PC-3 (cell line): ENCODE measurements at regions not wholly inside any gene's neighbourhood (a gene's known extent, or its start where the extent isn't known, plus 50 kb on each side); places are given as distances from the start of the nearest gene placed in this dataset.

Experiments used
- ATAC-seq: fragments of 200-7000 bp; cut with Tn5 transposase; 2 replicates; pipeline ENCODE4 v1.9.1; 2020; ENCODE audit warnings: mild to moderate bottlenecking, moderate library complexity
- BruUV-seq: library from RNA; stranded (reverse); fragments of 400-500 nt; replicated peaks from 2 replicates; lab custom pipeline; 2021; lab: Mats Ljungman, UMichigan
- CTCF ChIA-PET: fragments of 300-600 bp; sonication (Branson Sonifier 250); formaldehyde crosslinking; loops from one replicate; lab custom pipeline; 2022; ENCODE audit warnings: antibody characterized with exemption; lab: Charles Lee
- POLR2A ChIA-PET: fragments of 300-600 bp; sonication (Branson Sonifier 250); formaldehyde crosslinking; loops from one replicate; lab custom pipeline; 2022; ENCODE audit warnings: antibody characterized with exemption; ENCODE audit not compliant: unreplicated experiment; lab: Charles Lee
- DNase-seq: peaks from one replicate; pipeline ENCODE4 v3.0.0-alpha.2; 2015
- H2AFZ ChIP-seq: fragments of 300-600 bp; sonication (generic); 2 replicates; pipeline ENCODE4 v1.6.0; 2016; ENCODE audit warnings: antibody characterized with exemption, low read length
- H3F3A ChIP-seq: fragments of 300-600 bp; sonication (generic); one replicate; pipeline ENCODE4 v1.6.0; 2017; ENCODE audit warnings: antibody characterized with exemption, low read length, control low read depth, mild to moderate bottlenecking; ENCODE audit not compliant: unreplicated experiment
- H3K27ac ChIP-seq: fragments of 300-600 bp; sonication (generic); 2 replicates; pipeline ENCODE4 v1.5.1; 2016; ENCODE audit warnings: mild to moderate bottlenecking, low read length
- H3K27me3 ChIP-seq: fragments of 300-600 bp; sonication (generic); 2 replicates; pipeline ENCODE4 v1.6.1; 2016; ENCODE audit warnings: low read length, mixed read lengths
- H3K36me3 ChIP-seq: fragments of 300-600 bp; sonication (generic); 2 replicates; pipeline ENCODE4 v1.6.1; 2016; ENCODE audit warnings: low read depth, mixed run types, low read length, mixed read lengths
- H3K4me1 ChIP-seq: fragments of 300-600 bp; sonication (generic); 2 replicates; pipeline ENCODE4 v1.5.1; 2016; ENCODE audit warnings: low read length; ENCODE audit not compliant: insufficient read depth
- H3K4me2 ChIP-seq: fragments of 300-600 bp; sonication (generic); 2 replicates; pipeline ENCODE4 v1.6.0; 2016; ENCODE audit warnings: low read length
- H3K4me3 ChIP-seq: fragments of 300-600 bp; sonication (generic); 2 replicates; pipeline ENCODE4 v1.5.1; 2016; ENCODE audit warnings: mild to moderate bottlenecking, low read length, mixed read lengths
- H3K79me2 ChIP-seq: fragments of 300-600 bp; sonication (generic); 2 replicates; pipeline ENCODE4 v1.6.1; 2017; ENCODE audit warnings: low read length, mixed read lengths
- H3K9ac ChIP-seq: fragments of 300-600 bp; sonication (generic); 2 replicates; pipeline ENCODE4 v1.6.0; 2016; ENCODE audit warnings: mild to moderate bottlenecking, low read length
- H3K9me2 ChIP-seq: fragments of 300-600 bp; sonication (generic); replicated peaks from 2 replicates; pipeline ENCODE4 v1.6.1; 2016; ENCODE audit warnings: mixed run types, low read length, mixed read lengths
- H3K9me3 ChIP-seq: fragments of 300-600 bp; sonication (generic); 2 replicates; pipeline ENCODE4 v1.6.1; 2016; ENCODE audit warnings: low read length, mixed read lengths
- H4K20me1 ChIP-seq: fragments of 300-600 bp; sonication (generic); 2 replicates; pipeline ENCODE4 v1.6.1; 2016; ENCODE audit warnings: low read length, mixed read lengths
- EZH2 ChIP-seq: fragments of 300-600 bp; sonication (generic); IDR thresholded peaks from one replicate; pipeline ENCODE4 v1.6.1; 2017; ENCODE audit warnings: antibody characterized with exemption, mild to moderate bottlenecking, low read length; ENCODE audit not compliant: unreplicated experiment
- EZH2phosphoT487 ChIP-seq: fragments of 300-600 bp; sonication (generic); IDR thresholded peaks from 2 replicates; pipeline ENCODE4 v1.6.1; 2018; ENCODE audit warnings: mild to moderate bottlenecking, antibody characterized with exemption, low read length, borderline replicate concordance
- intact Hi-C: fragments of 100-400 bp; cut with micrococcal nuclease; formaldehyde crosslinking; loops from 2 replicates; pipeline ENCODE4 v1.9.0; 2023
- TF ChIP-seq, protein P1 (sequence below): fragments of 300-600 bp; sonication (generic); conservative IDR thresholded peaks from 2 replicates; pipeline ENCODE4 v1.5.1; 2017; ENCODE audit warnings: antibody characterized with exemption, low read depth, mild to moderate bottlenecking, low read length

DNA sequence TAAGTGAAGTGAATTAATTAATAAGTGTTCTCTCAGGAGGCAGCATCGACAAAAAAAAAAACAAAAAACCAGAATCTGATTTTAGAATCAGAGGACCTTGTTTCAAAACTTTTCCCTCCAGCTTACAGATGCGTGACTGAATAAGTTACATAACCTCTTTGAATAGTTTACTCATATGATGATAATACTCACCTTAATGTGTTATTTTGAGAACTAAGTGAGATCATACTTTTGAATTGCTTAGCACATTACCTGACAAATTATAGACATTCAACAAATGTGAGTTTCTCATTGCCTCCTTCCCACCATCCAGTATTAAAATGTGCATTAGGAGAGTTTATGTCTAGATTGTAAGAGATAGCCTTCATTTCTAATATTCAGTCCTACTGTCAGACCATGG, 94.0 kb downstream of the SOX2 start:
- no peak overlapping the region for H3K4me3 ChIP-seq
- no peak for ATAC-seq
- H3K4me1 ChIP-seq, result no peaks in the 10 kb centered on the region
- H4K20me1 ChIP-seq, result no peaks in the 10 kb centered on the region
- H3F3A ChIP-seq, result no peaks in the 10 kb centered on the region
- no peak for DNase-seq
- H3K9me3 ChIP-seq, result no peaks in the 10 kb centered on the region
- peaks cover 8% of the 10 kb centered on the region; the same call in 1 of the 2 replicates for H3K27me3 ChIP-seq
- H3K9ac ChIP-seq, result no peak overlapping the region
- intact Hi-C loops, result no loop called here
- TF ChIP-seq, protein P1, sequence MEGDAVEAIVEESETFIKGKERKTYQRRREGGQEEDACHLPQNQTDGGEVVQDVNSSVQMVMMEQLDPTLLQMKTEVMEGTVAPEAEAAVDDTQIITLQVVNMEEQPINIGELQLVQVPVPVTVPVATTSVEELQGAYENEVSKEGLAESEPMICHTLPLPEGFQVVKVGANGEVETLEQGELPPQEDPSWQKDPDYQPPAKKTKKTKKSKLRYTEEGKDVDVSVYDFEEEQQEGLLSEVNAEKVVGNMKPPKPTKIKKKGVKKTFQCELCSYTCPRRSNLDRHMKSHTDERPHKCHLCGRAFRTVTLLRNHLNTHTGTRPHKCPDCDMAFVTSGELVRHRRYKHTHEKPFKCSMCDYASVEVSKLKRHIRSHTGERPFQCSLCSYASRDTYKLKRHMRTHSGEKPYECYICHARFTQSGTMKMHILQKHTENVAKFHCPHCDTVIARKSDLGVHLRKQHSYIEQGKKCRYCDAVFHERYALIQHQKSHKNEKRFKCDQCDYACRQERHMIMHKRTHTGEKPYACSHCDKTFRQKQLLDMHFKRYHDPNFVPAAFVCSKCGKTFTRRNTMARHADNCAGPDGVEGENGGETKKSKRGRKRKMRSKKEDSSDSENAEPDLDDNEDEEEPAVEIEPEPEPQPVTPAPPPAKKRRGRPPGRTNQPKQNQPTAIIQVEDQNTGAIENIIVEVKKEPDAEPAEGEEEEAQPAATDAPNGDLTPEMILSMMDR, result no peak
- TF ChIP-seq EZH2 (no peak), EZH2phosphoT487 (no peak)
- no peak overlapping the region for H3K4me2 ChIP-seq
- H3K36me3 ChIP-seq, result no peaks in the 10 kb centered on the region
- H3K27ac ChIP-seq, result no peak overlapping the region
- POLR2A ChIA-PET, result no interaction called here
- no TSS peak for BruUV-seq
- H3K79me2 ChIP-seq, result no peaks in the 10 kb centered on the region
- no peaks in the 10 kb centered on the region for H3K9me2 ChIP-seq
- CTCF ChIA-PET, result no interaction called here
- no peak overlapping the region for H2AFZ ChIP-seq

DNA sequence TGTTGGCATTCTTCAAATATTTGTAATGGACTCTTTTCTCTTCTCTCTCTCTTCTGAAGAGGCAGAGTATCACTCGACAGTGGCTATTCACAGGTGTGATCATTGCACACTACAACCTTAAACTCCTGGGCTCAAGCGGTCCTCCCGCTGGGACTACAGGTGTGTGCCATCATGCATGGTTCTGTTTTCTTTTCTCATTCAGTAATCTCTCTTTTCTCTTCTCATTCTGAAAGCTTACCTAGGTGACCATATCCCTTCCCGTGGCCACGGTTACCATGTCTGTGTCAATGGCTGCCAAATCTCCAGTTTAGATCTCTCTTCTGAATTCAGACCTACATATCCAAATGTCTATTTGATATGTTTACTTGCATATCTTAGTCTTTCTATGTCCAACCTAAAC, 96.3 kb downstream of the SOX2 start:
- no peak overlapping the region for H3K9ac ChIP-seq
- H3K79me2 ChIP-seq, result no peaks in the 10 kb centered on the region
- H2AFZ ChIP-seq, result no peak overlapping the region
- no peak overlapping the region for H3K27ac ChIP-seq
- H3F3A ChIP-seq, result no peaks in the 10 kb centered on the region
- H3K4me3 ChIP-seq, result no peak overlapping the region
- no TSS peak for BruUV-seq
- no peak for DNase-seq
- TF ChIP-seq EZH2phosphoT487 (no peak), EZH2 (no peak)
- TF ChIP-seq, protein P1, result no peak
- ATAC-seq, result no peak
- H3K36me3 ChIP-seq, result no peaks in the 10 kb centered on the region
- H4K20me1 ChIP-seq, result no peaks in the 10 kb centered on the region
- H3K9me3 ChIP-seq, result no peaks in the 10 kb centered on the region
- H3K9me2 ChIP-seq, result no peaks in the 10 kb centered on the region
- H3K4me2 ChIP-seq, result no peak overlapping the region
- POLR2A ChIA-PET, result no interaction called here
- intact Hi-C loops, result no loop called here
- peaks cover 12% of the 10 kb centered on the region for H3K27me3 ChIP-seq
- CTCF ChIA-PET, result no interaction called here
- no peaks in the 10 kb centered on the region for H3K4me1 ChIP-seq

DNA sequence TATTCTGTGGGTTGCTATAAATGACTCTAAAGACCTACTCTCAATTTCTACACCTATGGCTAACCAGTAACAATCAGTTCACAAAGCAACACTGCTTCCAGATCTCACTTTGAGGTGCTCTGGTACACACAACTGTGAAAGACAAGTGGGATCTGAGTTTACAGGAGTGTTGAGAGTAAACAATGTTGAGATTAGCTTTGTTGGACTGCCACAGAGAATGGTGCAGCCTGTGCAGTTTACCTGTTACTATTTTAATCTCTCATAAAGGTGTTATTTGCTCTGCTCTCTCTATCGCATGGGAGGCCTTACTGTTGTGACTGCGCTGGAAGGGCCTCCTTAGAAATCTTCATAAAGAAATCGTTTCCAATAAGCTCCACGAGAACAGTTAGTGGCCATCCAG, 112.0 kb downstream of the SOX2 start:
- intact Hi-C loops, result no loop called here
- H3K4me3 ChIP-seq, result no peak overlapping the region
- ChIA-PET POLR2A (no interaction called here), CTCF (no interaction called here)
- no peak overlapping the region for H3K4me2 ChIP-seq
- no peaks in the 10 kb centered on the region for H3K9me3 ChIP-seq
- H3F3A ChIP-seq, result no peaks in the 10 kb centered on the region
- H3K79me2 ChIP-seq, result no peaks in the 10 kb centered on the region
- ATAC-seq (no peak), DNase-seq (no peak)
- no peak overlapping the region for H3K9ac ChIP-seq
- no peaks in the 10 kb centered on the region for H3K4me1 ChIP-seq
- no peak overlapping the region for H2AFZ ChIP-seq
- no peaks in the 10 kb centered on the region for H3K9me2 ChIP-seq
- peaks cover 37% of the 10 kb centered on the region for H3K27me3 ChIP-seq
- no peaks in the 10 kb centered on the region for H4K20me1 ChIP-seq
- BruUV-seq, result no TSS peak
- no peak for TF ChIP-seq EZH2
- TF ChIP-seq EZH2phosphoT487, result no peak
- TF ChIP-seq, protein P1, result no peak
- H3K36me3 ChIP-seq, result no peaks in the 10 kb centered on the region
- H3K27ac ChIP-seq, result no peak overlapping the region
